Suprapubic skin (tissue), 4 donors: ENCODE measurements at regions not wholly inside any gene's neighbourhood (a gene's known extent, or its start where the extent isn't known, plus 50 kb on each side); places are given as distances from the start of the nearest gene placed in this dataset.

Source experiments
- DNase-seq, 2 donors: peaks; one replicate each; pipeline ENCODE4 v3.0.0-alpha.2; 2019; ENCODE audit warnings: low spot score in 2 of 2
- H3K27ac ChIP-seq: fragments of 200-600 bp; sonication (generic); one replicate; pipeline ENCODE4 v1.5.1; 2019
- H3K27me3 ChIP-seq: fragments of 200-600 bp; sonication (generic); one replicate; pipeline ENCODE4 v1.5.1; 2019
- H3K36me3 ChIP-seq: fragments of 200-600 bp; sonication (generic); one replicate; pipeline ENCODE4 v1.5.1; 2019
- H3K4me1 ChIP-seq: fragments of 200-600 bp; sonication (generic); one replicate; pipeline ENCODE4 v1.5.1; 2019
- H3K4me3 ChIP-seq: fragments of 200-600 bp; sonication (generic); one replicate; pipeline ENCODE4 v1.5.1; 2019; ENCODE audit warnings: mild to moderate bottlenecking
- H3K9me3 ChIP-seq: fragments of 200-600 bp; sonication (generic); one replicate; pipeline ENCODE4 v1.5.1; 2019
- EP300 ChIP-seq: sonication (generic); formaldehyde crosslinking; IDR thresholded peaks from one replicate; pipeline ENCODE4 v1.6.1; 2017; ENCODE audit warnings: antibody characterized with exemption
- POLR2A ChIP-seq, 2 donors: fragments of 450-650 bp; IDR thresholded peaks; one replicate each; pipeline ENCODE4 v1.6.1; 2017; ENCODE audit warnings: antibody characterized with exemption in 2 of 2, mild to moderate bottlenecking in 2 of 2, moderate library complexity in 2 of 2
- POLR2AphosphoS5 ChIP-seq, 3 donors: sonication (generic); formaldehyde crosslinking; IDR thresholded peaks; one replicate each; pipeline ENCODE4 v1.6.1; 2017; ENCODE audit warnings: antibody characterized with exemption in 3 of 3
- WGBS: methylation state at CpG from one replicate; pipeline ENCODE4 v1.1.5; 2018; 5-methylcytosine and 5-hydroxymethylcytosine counted together
- TF ChIP-seq, protein P1 (sequence below), 2 donors: fragments of 200-600 bp in 1 of 2; fragments of 450-650 bp in 1 of 2; sonication (generic) in 1 of 2; IDR thresholded peaks; one replicate each; pipeline ENCODE4 v1.5.1; 2016 to 2019; ENCODE audit warnings: antibody characterized with exemption in 2 of 2, mild to moderate bottlenecking in 1 of 2, moderate library complexity in 1 of 2

DNA sequence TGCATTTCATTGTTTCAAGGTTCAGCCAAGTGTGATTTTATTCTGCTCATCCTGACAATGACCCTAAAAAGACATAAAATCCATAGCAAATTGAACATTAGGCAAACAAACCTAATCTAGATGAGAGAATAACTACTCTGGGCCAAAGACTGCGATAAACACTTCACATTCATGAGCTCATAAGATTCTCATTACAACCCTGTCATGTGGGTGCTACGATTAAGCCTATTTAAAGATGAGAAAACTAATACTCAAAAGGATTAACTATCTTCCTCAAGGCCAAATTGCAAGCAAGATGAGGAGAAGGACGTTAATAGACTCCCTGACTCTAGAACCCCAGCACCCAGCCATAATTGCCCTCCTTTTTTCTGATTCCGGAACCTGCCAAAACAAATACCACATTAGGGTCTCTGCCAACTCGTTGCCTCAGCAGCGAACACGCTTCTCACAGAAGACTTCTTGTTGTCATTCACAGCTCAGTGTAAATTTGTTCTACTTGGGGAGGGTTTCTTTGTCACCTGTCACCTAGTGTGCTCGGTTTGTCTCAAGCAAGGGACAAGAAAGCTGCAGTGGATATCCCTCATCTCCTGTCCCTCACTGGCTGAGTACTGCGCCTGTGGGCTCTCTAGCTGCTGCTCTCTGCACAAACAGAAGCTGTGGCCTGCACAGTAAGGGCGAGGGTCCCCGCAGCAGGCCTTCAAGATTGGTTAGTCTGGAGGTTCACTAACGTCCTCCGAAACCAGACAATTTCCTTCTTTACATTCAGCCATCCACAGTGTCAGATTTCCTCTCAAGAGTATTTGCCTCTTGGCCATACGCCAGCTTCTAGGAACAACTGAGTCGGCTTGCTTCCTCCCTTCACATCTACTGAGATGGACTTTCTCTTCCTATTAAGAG is 200.0 kb upstream of the UBE2E2 start:
- no peaks in the 10 kb centered on the region for H3K9me3 ChIP-seq
- no peaks in the 10 kb centered on the region for H3K36me3 ChIP-seq
- H3K4me1 ChIP-seq = no peaks in the 10 kb centered on the region
- H3K27ac ChIP-seq = no peak overlapping the region
- DNase-seq = no peak
- H3K27me3 ChIP-seq = no peaks in the 10 kb centered on the region
- 56% methylated on average over 15 of the region's 15 CpGs for whole genome bisulfite sequencing
- no peak for TF ChIP-seq EP300
- TF ChIP-seq POLR2A (IDR thresholded peaks at IDR 0.05) = no peak
- TF ChIP-seq, protein P1, sequence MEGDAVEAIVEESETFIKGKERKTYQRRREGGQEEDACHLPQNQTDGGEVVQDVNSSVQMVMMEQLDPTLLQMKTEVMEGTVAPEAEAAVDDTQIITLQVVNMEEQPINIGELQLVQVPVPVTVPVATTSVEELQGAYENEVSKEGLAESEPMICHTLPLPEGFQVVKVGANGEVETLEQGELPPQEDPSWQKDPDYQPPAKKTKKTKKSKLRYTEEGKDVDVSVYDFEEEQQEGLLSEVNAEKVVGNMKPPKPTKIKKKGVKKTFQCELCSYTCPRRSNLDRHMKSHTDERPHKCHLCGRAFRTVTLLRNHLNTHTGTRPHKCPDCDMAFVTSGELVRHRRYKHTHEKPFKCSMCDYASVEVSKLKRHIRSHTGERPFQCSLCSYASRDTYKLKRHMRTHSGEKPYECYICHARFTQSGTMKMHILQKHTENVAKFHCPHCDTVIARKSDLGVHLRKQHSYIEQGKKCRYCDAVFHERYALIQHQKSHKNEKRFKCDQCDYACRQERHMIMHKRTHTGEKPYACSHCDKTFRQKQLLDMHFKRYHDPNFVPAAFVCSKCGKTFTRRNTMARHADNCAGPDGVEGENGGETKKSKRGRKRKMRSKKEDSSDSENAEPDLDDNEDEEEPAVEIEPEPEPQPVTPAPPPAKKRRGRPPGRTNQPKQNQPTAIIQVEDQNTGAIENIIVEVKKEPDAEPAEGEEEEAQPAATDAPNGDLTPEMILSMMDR (IDR thresholded peaks at IDR 0.05) = no peak
- TF ChIP-seq POLR2AphosphoS5 (IDR thresholded peaks at IDR 0.05) = no peak
- H3K4me3 ChIP-seq = no peak overlapping the region

DNA sequence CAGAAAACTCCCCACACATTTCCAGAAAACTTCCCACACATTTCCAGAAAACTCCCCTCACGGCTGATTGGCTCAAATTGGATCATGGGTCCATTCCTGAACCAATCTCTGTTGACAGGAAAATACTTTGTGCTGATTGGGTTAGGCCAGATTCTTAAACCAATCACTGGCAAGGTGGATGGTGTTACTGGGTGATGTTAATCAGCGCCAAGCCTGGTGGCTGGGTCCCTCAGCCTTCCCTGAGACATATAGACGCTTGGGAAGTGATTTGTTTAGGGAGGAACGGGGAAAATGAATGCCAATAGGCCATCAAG is 199.4 kb upstream of the UBE2E2 start:
- Histone ChIP-seq H3K27me3 (no peaks in the 10 kb centered on the region), H3K27ac (no peak overlapping the region), H3K4me3 (no peak overlapping the region), H3K4me1 (no peaks in the 10 kb centered on the region), H3K9me3 (no peaks in the 10 kb centered on the region), H3K36me3 (no peaks in the 10 kb centered on the region)
- TF ChIP-seq POLR2AphosphoS5 (IDR thresholded peaks at IDR 0.05) (no peak), POLR2A (IDR thresholded peaks at IDR 0.05) (no peak)
- TF ChIP-seq, protein P1 (IDR thresholded peaks at IDR 0.05) = no peak
- WGBS = 96% methylated on average over 4 of the region's 4 CpGs
- DNase-seq = no peak

DNA sequence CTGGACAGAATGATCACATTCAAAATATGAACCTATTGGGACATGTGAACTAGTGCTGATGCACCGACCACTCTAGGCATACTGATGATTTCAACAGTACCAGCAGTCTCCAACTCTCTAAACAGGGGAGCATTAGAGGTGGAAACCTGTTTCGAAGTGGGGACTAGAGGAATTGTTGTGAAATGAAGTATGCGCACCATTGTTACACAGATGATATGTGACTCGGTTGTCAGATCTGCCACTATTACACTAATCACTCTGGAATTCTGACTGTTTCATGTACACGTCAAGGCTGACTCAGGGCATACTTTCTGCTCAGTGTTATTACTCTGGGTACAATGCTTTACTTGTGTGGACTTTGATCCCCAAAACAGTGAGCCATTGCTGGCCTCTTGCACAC is 198.2 kb upstream of the UBE2E2 start:
- no peak for DNase-seq
- H3K9me3 ChIP-seq = no peaks in the 10 kb centered on the region
- no peaks in the 10 kb centered on the region for H3K27me3 ChIP-seq
- no peaks in the 10 kb centered on the region for H3K4me1 ChIP-seq
- 93% methylated on average over 5 of the region's 5 CpGs for WGBS
- TF ChIP-seq, protein P1 (IDR thresholded peaks at IDR 0.05) = no peak
- no peak for TF ChIP-seq EP300
- TF ChIP-seq POLR2AphosphoS5 (IDR thresholded peaks at IDR 0.05) = no peak
- TF ChIP-seq POLR2A (IDR thresholded peaks at IDR 0.05) = no peak
- H3K36me3 ChIP-seq = no peaks in the 10 kb centered on the region
- H3K4me3 ChIP-seq = no peak overlapping the region
- H3K27ac ChIP-seq = no peak overlapping the region

DNA sequence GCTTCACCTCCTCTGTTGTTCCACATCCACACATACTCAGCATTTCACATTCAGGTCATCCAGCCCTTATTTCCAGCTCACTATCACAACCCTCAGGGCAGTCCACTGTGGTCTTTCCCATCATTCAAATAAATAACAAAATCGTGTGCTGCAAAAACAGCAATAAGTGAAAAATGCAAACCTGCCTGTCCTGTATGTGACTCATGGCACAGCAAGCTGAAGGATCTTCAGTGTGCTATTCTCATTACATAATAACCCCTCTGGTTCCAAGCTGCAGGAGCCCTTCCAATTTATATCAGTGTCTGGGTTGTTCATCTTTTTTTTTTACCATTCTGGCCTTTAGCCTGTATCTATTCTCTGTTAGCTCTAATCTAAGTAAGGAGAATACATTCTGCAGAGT is 185.3 kb upstream of the UBE2E2 start:
- TF ChIP-seq EP300 = no peak
- TF ChIP-seq POLR2A (IDR thresholded peaks at IDR 0.05) = no peak
- TF ChIP-seq, protein P1 (IDR thresholded peaks at IDR 0.05) = no peak
- TF ChIP-seq POLR2AphosphoS5 (IDR thresholded peaks at IDR 0.05) = no peak
- WGBS = 7% methylated on average over 1 of the region's 1 CpG

DNA sequence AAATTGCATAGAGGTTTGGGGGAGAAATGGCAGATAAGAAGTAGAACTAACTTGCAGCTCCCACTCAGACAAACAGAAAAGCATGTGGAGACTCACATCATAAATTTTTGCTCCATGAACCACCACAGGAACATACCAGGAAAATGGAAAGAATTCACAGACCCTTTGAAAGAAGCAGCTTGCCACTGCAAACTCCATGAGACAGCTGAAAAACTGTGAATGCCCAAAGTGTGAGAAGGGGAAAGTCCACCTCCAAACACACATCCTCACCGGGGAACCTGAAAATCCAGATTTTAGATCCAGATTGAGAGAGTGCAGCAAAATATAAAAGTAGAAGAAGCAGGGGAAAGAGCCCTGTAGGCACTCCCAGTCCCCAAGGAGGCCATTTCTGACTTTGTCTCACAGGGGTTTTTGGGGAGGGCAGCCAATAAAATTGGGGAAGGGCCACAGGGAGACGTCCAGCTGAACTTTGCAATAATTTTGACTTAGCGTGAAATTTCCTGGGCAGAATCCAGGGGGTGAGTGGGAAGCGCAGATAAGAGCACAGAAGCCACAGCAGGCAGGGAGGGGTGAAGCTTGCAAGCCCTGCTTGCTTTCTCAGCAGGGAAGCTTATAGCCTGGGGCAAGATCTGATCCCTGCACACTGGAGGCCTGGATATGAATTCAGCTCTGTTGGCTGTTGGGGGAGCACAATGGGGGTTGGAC is 183.4 kb upstream of the UBE2E2 start:
- H3K4me3 ChIP-seq = no peak overlapping the region
- H3K9me3 ChIP-seq = no peaks in the 10 kb centered on the region
- no peak for DNase-seq
- 38% methylated on average over 4 of the region's 4 CpGs for WGBS
- TF ChIP-seq POLR2A (IDR thresholded peaks at IDR 0.05) = no peak
- TF ChIP-seq EP300 = no peak
- TF ChIP-seq, protein P1 (IDR thresholded peaks at IDR 0.05) = no peak
- no peak for TF ChIP-seq POLR2AphosphoS5 (IDR thresholded peaks at IDR 0.05)
- H3K4me1 ChIP-seq = peaks cover 18% of the 10 kb centered on the region
- no peak overlapping the region for H3K27ac ChIP-seq
- H3K27me3 ChIP-seq = no peaks in the 10 kb centered on the region
- H3K36me3 ChIP-seq = no peaks in the 10 kb centered on the region

More for the DNA sequence above, 185.3 kb upstream of the UBE2E2 start:
- Histone ChIP-seq H3K4me3 (no peak overlapping the region), H3K36me3 (no peaks in the 10 kb centered on the region), H3K27me3 (no peaks in the 10 kb centered on the region), H3K4me1 (peaks cover 18% of the 10 kb centered on the region), H3K27ac (no peak overlapping the region), H3K9me3 (no peaks in the 10 kb centered on the region)
- DNase-seq = no peak
